SK-N-SH treated with all-trans-retinoic acid at 6 μM for 48 hours (cell line): ENCODE measurements at regions not wholly inside any gene's neighbourhood (a gene's known extent, or its start where the extent isn't known, plus 50 kb on each side); places are given as distances from the start of the nearest gene placed in this dataset.

ENCODE experiments used
- TCF4 ChIP-seq: fragments of 250-450 bp; sonication (Bioruptor Pico); IDR thresholded peaks from 2 replicates; pipeline ENCODE4 v1.8.0; 2021; ENCODE audit warnings: mild to moderate bottlenecking, moderate library complexity, borderline replicate concordance
- ZNF565 ChIP-seq: fragments of 450-650 bp; formaldehyde crosslinking; conservative IDR thresholded peaks from 2 replicates; pipeline ENCODE4 v1.5.0; 2020; ENCODE audit warnings: low read depth, mild to moderate bottlenecking, moderate library complexity
- ZNF70 ChIP-seq: fragments of 450-650 bp; formaldehyde crosslinking; IDR thresholded peaks from 2 replicates; pipeline ENCODE4 v1.5.0; 2020; ENCODE audit warnings: mild to moderate bottlenecking, moderate library complexity

DNA sequence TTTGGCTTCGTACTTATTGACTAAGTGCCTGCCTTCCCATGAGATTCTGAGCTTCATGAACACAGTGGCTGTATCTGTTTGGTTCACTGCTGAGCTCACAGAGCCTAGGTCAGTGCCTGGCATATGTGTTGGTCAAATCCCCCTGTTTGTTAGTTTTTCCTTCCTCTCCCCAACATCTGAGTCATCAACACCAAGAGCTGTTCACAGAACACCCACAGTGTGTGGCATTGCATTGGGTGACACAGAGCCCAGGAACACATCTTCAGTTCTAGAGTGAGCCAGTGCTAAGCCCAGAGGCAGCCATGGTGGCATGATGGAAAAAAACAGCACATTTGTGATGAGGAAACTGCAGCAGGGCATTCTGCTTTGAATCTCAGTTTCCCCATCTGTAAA is 294.6 kb downstream of the SEC61B start:
- no peak for TF ChIP-seq ZNF565 (CRISPR knock-in tag)
- TF ChIP-seq ZNF70 = no peak
- TF ChIP-seq TCF4 (CRISPR knock-in tag) = no peak
